Neural progenitor cell (in vitro differentiated cells): ENCODE measurements at regions not wholly inside any gene's neighbourhood (a gene's known extent, or its start where the extent isn't known, plus 50 kb on each side); places are given as distances from the start of the nearest gene placed in this dataset.
A peak's percentile ranks its signal among the peaks of the same experiment; 100 is the strongest.
"Not testable (repeated sequence)": the region's sequence is repeated elsewhere in the genome, so short reads cannot be mapped to it uniquely, and the experiment has no call there.

Experiments used
- DNase-seq: peaks from one replicate; pipeline ENCODE4 v3.0.0-alpha.2; 2016; ENCODE audit warnings: low spot score
- H2AFZ ChIP-seq: fragments of 200-600 bp; sonication (generic); replicated peaks from 2 replicates; pipeline ENCODE4 v1.6.1; 2016; ENCODE audit warnings: antibody characterized with exemption
- H3F3A ChIP-seq: fragments of 200-600 bp; sonication (generic); 2 replicates; pipeline ENCODE4 v1.6.1; 2016; ENCODE audit warnings: antibody characterized with exemption, low read depth
- H3K27ac ChIP-seq: fragments of 200-600 bp; sonication (generic); 2 replicates; pipeline ENCODE4 v1.5.1; 2016; ENCODE audit warnings: mild to moderate bottlenecking
- H3K27me3 ChIP-seq: fragments of 200-600 bp; sonication (generic); 2 replicates; pipeline ENCODE4 v1.6.1; 2016; ENCODE audit warnings: mild to moderate bottlenecking, moderate library complexity
- H3K36me3 ChIP-seq: fragments of 200-600 bp; sonication (generic); 2 replicates; pipeline ENCODE4 v1.5.1; 2016
- H3K4me1 ChIP-seq: fragments of 200-600 bp; sonication (generic); 2 replicates; pipeline ENCODE4 v1.6.1; 2016; ENCODE audit warnings: mixed run types
- H3K4me2 ChIP-seq: fragments of 200-600 bp; sonication (generic); 2 replicates; pipeline ENCODE4 v1.6.1; 2016
- H3K4me3 ChIP-seq: fragments of 200-600 bp; sonication (generic); 2 replicates; pipeline ENCODE4 v1.5.1; 2016
- H3K79me2 ChIP-seq: fragments of 200-600 bp; sonication (generic); 2 replicates; pipeline ENCODE4 v1.6.1; 2016; ENCODE audit warnings: low read depth
- H3K9ac ChIP-seq: fragments of 200-600 bp; sonication (generic); 2 replicates; pipeline ENCODE4 v1.6.1; 2016
- H3K9me3 ChIP-seq: fragments of 200-600 bp; sonication (generic); 2 replicates; pipeline ENCODE4 v1.5.1; 2016; ENCODE audit warnings: low read depth
- H4K20me1 ChIP-seq: fragments of 200-600 bp; sonication (generic); 2 replicates; pipeline ENCODE4 v1.6.1; 2016; ENCODE audit warnings: low read depth
- H3K27ac Mint-ChIP-seq: 3 replicates; pipeline ENCODE4 v1.8.0; 2021; ENCODE audit warnings: mixed read lengths
- H3K27me3 Mint-ChIP-seq: 2 replicates; pipeline ENCODE4 v1.8.0; 2022; ENCODE audit warnings: low read depth, mild to moderate bottlenecking, inconsistent platforms, moderate library complexity, mixed read lengths; ENCODE audit not compliant: insufficient read depth
- H3K36me3 Mint-ChIP-seq: 3 replicates; pipeline ENCODE4 v1.8.0; 2021; ENCODE audit warnings: mixed read lengths
- H3K4me1 Mint-ChIP-seq: 3 replicates; pipeline ENCODE4 v1.8.0; 2021; ENCODE audit warnings: mixed read lengths
- H3K4me3 Mint-ChIP-seq: 3 replicates; pipeline ENCODE4 v1.8.0; 2021; ENCODE audit warnings: mild to moderate bottlenecking, moderate library complexity, mixed read lengths
- H3K9me3 Mint-ChIP-seq: 3 replicates; pipeline ENCODE4 v1.8.0; 2020; ENCODE audit warnings: mixed read lengths
- EZH2 ChIP-seq: fragments of 200-600 bp; sonication (generic); IDR thresholded peaks from 2 replicates; pipeline ENCODE4 v1.6.1; 2017; ENCODE audit warnings: antibody characterized with exemption, mild to moderate bottlenecking, moderate library complexity
- EZH2phosphoT487 ChIP-seq: fragments of 200-600 bp; sonication (generic); IDR thresholded peaks from 2 replicates; pipeline ENCODE4 v1.6.1; 2017; ENCODE audit warnings: antibody characterized with exemption
- TF ChIP-seq, protein P1 (sequence below): fragments of 200-600 bp; sonication (generic); IDR thresholded peaks from 2 replicates; pipeline ENCODE4 v1.5.1; 2017; ENCODE audit warnings: antibody characterized with exemption, mild to moderate bottlenecking

DNA sequence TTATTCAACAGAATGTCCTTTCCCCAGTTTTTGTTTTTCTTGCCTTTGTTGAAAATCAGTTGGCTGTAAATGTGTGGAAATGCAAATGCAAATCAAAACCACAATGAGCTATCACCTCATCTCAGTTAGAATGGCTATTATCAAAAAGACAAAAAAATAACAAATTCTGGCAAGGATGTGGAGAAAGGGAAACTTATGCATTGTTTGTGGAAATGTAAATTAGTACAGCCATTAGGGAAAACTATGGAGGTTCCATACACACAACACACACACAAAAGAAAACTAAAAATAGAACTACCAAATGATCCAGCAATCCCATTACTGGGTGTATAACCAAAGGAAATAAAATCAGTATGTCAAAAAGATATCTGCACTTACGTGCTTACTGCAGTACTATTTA lies 518.8 kb upstream of the ATXN7L3B start:
- DNase-seq: no peak
- Mint-ChIP-seq H3K4me3 (no peak overlapping the region), H3K36me3 (no peaks in the 10 kb centered on the region), H3K9me3 (no peaks in the 10 kb centered on the region), H3K27me3 (no peaks in the 10 kb centered on the region), H3K4me1 (no peaks in the 10 kb centered on the region), H3K27ac (no peak overlapping the region)
- Histone ChIP-seq H4K20me1 (no peaks in the 10 kb centered on the region), H3K4me1 (peaks cover 6% of the 10 kb centered on the region), H3F3A (no peaks in the 10 kb centered on the region), H3K4me3 (no peak overlapping the region), H3K36me3 (no peaks in the 10 kb centered on the region), H2AFZ (peak overlapping the region; percentile 10), H3K79me2 (no peaks in the 10 kb centered on the region), H3K9me3 (no peaks in the 10 kb centered on the region), H3K4me2 (no peak overlapping the region), H3K9ac (no peak overlapping the region), H3K27ac (no peak overlapping the region), H3K27me3 (no peaks in the 10 kb centered on the region)
- TF ChIP-seq EZH2 (no peak), EZH2phosphoT487 (no peak)
- TF ChIP-seq, protein P1, sequence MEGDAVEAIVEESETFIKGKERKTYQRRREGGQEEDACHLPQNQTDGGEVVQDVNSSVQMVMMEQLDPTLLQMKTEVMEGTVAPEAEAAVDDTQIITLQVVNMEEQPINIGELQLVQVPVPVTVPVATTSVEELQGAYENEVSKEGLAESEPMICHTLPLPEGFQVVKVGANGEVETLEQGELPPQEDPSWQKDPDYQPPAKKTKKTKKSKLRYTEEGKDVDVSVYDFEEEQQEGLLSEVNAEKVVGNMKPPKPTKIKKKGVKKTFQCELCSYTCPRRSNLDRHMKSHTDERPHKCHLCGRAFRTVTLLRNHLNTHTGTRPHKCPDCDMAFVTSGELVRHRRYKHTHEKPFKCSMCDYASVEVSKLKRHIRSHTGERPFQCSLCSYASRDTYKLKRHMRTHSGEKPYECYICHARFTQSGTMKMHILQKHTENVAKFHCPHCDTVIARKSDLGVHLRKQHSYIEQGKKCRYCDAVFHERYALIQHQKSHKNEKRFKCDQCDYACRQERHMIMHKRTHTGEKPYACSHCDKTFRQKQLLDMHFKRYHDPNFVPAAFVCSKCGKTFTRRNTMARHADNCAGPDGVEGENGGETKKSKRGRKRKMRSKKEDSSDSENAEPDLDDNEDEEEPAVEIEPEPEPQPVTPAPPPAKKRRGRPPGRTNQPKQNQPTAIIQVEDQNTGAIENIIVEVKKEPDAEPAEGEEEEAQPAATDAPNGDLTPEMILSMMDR: no peak

DNA sequence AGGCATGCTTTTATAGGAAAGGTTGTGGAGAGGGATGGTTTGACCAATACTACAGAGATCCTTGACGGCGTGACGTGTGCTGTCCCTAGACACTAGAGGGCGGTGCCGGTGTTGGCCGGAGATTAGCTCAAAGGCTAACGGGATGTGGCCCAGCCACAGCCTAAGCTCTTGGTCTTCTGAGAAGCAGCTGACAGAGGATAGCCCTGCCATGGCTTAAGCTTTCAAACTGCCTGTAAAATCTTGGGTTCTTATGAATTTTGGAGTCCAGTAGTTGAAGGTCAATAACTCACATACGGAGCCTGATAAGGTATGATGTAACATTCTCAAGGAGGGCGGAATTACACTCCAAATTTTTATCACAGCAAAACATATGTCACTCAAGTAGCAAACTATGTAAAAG lies 515.7 kb upstream of the ATXN7L3B start:
- Histone ChIP-seq H4K20me1 (no peaks in the 10 kb centered on the region), H3K9ac (no peak overlapping the region), H3K4me1 (peaks cover 6% of the 10 kb centered on the region), H2AFZ (peak overlapping the region; percentile 70), H3F3A (no peaks in the 10 kb centered on the region), H3K9me3 (no peaks in the 10 kb centered on the region), H3K27me3 (no peaks in the 10 kb centered on the region), H3K36me3 (no peaks in the 10 kb centered on the region), H3K4me3 (no peak overlapping the region), H3K27ac (no peak overlapping the region), H3K79me2 (no peaks in the 10 kb centered on the region), H3K4me2 (no peak overlapping the region)
- Mint-ChIP-seq H3K27me3 (no peaks in the 10 kb centered on the region), H3K4me3 (no peak overlapping the region), H3K9me3 (no peaks in the 10 kb centered on the region), H3K36me3 (no peaks in the 10 kb centered on the region), H3K27ac (no peak overlapping the region), H3K4me1 (no peaks in the 10 kb centered on the region)
- TF ChIP-seq EZH2phosphoT487: no peak
- TF ChIP-seq, protein P1: peak; percentile 79
- DNase-seq: peak; percentile 92

GRCh38 chr12:74031045-74031444 lies 506.6 kb upstream of the ATXN7L3B start:
- Mint-ChIP-seq H3K27me3 (no peaks in the 10 kb centered on the region), H3K9me3 (no peaks in the 10 kb centered on the region), H3K4me1 (no peaks in the 10 kb centered on the region), H3K4me3 (no peak overlapping the region), H3K36me3 (no peaks in the 10 kb centered on the region), H3K27ac (no peak overlapping the region)
- H3K4me3 ChIP-seq: no peak overlapping the region
- no peaks in the 10 kb centered on the region for H3F3A ChIP-seq
- H2AFZ ChIP-seq: no peak overlapping the region
- no peaks in the 10 kb centered on the region for H3K27me3 ChIP-seq
- H3K36me3 ChIP-seq: no peaks in the 10 kb centered on the region
- no peak overlapping the region for H3K9ac ChIP-seq
- H3K4me1 ChIP-seq: no peaks in the 10 kb centered on the region
- no peak for TF ChIP-seq EZH2
- TF ChIP-seq EZH2phosphoT487: no peak
- TF ChIP-seq, protein P1: no peak
- H4K20me1 ChIP-seq: no peaks in the 10 kb centered on the region
- no peaks in the 10 kb centered on the region for H3K9me3 ChIP-seq
- H3K79me2 ChIP-seq: no peaks in the 10 kb centered on the region
- H3K27ac ChIP-seq: no peak overlapping the region
- H3K4me2 ChIP-seq: no peak overlapping the region
- no peak for DNase-seq

DNA sequence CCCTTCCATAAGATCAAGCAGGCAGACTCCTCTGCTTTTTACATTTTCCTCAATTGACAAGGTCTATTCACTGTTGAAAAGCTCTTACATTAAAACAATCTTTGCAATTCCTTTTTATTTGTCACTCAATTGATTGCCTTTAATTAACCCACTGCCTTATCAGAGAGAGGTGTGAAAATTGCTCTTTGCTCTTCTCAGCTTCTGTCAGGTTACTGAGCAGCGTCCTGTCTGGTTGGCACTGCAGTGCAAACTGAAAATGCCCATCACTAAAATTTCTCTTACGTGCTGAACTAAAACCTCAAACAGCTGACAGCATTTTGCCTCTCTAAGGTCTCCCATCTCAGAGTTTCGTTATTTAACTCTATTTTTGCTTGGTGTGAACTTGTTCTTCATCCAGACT lies 504.1 kb upstream of the ATXN7L3B start:
- no peaks in the 10 kb centered on the region for H3K4me1 ChIP-seq
- Mint-ChIP-seq H3K27ac (no peak overlapping the region), H3K9me3 (no peaks in the 10 kb centered on the region), H3K36me3 (no peaks in the 10 kb centered on the region), H3K4me3 (no peak overlapping the region), H3K4me1 (no peaks in the 10 kb centered on the region), H3K27me3 (peaks cover 2% of the 10 kb centered on the region)
- no peaks in the 10 kb centered on the region for H3K79me2 ChIP-seq
- H3K4me2 ChIP-seq: no peak overlapping the region
- H2AFZ ChIP-seq: no peak overlapping the region
- no peaks in the 10 kb centered on the region for H3F3A ChIP-seq
- H3K36me3 ChIP-seq: no peaks in the 10 kb centered on the region
- H3K9me3 ChIP-seq: no peaks in the 10 kb centered on the region
- no peak overlapping the region for H3K9ac ChIP-seq
- H3K4me3 ChIP-seq: no peak overlapping the region
- H4K20me1 ChIP-seq: no peaks in the 10 kb centered on the region
- no peaks in the 10 kb centered on the region for H3K27me3 ChIP-seq
- no peak overlapping the region for H3K27ac ChIP-seq
- TF ChIP-seq, protein P1: no peak
- no peak for TF ChIP-seq EZH2phosphoT487
- no peak for TF ChIP-seq EZH2
- no peak for DNase-seq

GRCh38 chr12:74039138-74039537 lies 498.5 kb upstream of the ATXN7L3B start:
- H3K79me2 ChIP-seq, H3K36me3 Mint-ChIP-seq, H3K27ac ChIP-seq, H3K27me3 Mint-ChIP-seq, H3K4me3 Mint-ChIP-seq, DNase-seq, H3K27me3 ChIP-seq, H3K4me1 ChIP-seq, H3K36me3 ChIP-seq, H3K4me1 Mint-ChIP-seq, H3K4me2 ChIP-seq, H3K9ac ChIP-seq, H3K4me3 ChIP-seq, H4K20me1 ChIP-seq, H3K9me3 ChIP-seq, H3F3A ChIP-seq, H3K9me3 Mint-ChIP-seq, H3K27ac Mint-ChIP-seq, H2AFZ ChIP-seq: not testable (repeated sequence)
